DOHH2 (cell line): ENCODE measurements at regions not wholly inside any gene's neighbourhood (a gene's known extent, or its start where the extent isn't known, plus 50 kb on each side); places are given as distances from the start of the nearest gene placed in this dataset.

ENCODE experiments used
- H3F3A ChIP-seq: fragments of 200-600 bp; sonication (generic), shearing (Covaris generic); 2 replicates; pipeline ENCODE4 v1.6.0; 2016; ENCODE audit warnings: antibody characterized with exemption, mild to moderate bottlenecking; ENCODE audit not compliant: control insufficient read depth, insufficient read depth
- H3K27ac ChIP-seq: fragments of 200-600 bp; sonication (generic); 2 replicates; pipeline ENCODE4 v1.5.1; 2014; ENCODE audit warnings: low read depth, mild to moderate bottlenecking, low read length, moderate library complexity
- H3K27me3 ChIP-seq: fragments of 200-600 bp; sonication (generic); 2 replicates; pipeline ENCODE4 v1.6.1; 2014; ENCODE audit warnings: mild to moderate bottlenecking, low read length, mixed read lengths; ENCODE audit not compliant: control insufficient read depth
- H3K36me3 ChIP-seq: fragments of 200-600 bp; sonication (generic); 2 replicates; pipeline ENCODE4 v1.6.1; 2014; ENCODE audit warnings: mild to moderate bottlenecking, low read length, moderate library complexity, mixed read lengths; ENCODE audit not compliant: control insufficient read depth
- H3K4me1 ChIP-seq: fragments of 200-600 bp; sonication (generic); 2 replicates; pipeline ENCODE4 v1.6.1; 2014; ENCODE audit warnings: mild to moderate bottlenecking, low read length, mixed read lengths; ENCODE audit not compliant: control insufficient read depth
- H3K4me2 ChIP-seq: fragments of 200-600 bp; sonication (generic); 2 replicates; pipeline ENCODE4 v1.6.0; 2014; ENCODE audit warnings: mild to moderate bottlenecking, low read length, moderate library complexity
- H3K4me3 ChIP-seq: fragments of 200-600 bp; sonication (generic); 2 replicates; pipeline ENCODE4 v1.5.1; 2014; ENCODE audit warnings: mild to moderate bottlenecking, low read length, mixed read lengths
- H3K79me2 ChIP-seq: fragments of 200-600 bp; sonication (generic); 2 replicates; pipeline ENCODE4 v1.6.1; 2014; ENCODE audit warnings: mild to moderate bottlenecking, low read length, mixed read lengths; ENCODE audit not compliant: control insufficient read depth
- H3K9me2 ChIP-seq: fragments of 200-600 bp; sonication (generic); replicated peaks from 2 replicates; pipeline ENCODE4 v1.6.1; 2014; ENCODE audit warnings: mild to moderate bottlenecking, low read length, mixed read lengths; ENCODE audit not compliant: control insufficient read depth
- H3K9me3 ChIP-seq: fragments of 200-600 bp; sonication (generic); 2 replicates; pipeline ENCODE4 v1.6.1; 2014; ENCODE audit warnings: antibody characterized with exemption, low read length, mixed read lengths; ENCODE audit not compliant: control insufficient read depth, insufficient read depth
- H4K20me1 ChIP-seq: fragments of 200-600 bp; sonication (generic); 2 replicates; pipeline ENCODE4 v1.6.0; 2014; ENCODE audit warnings: low read depth, mild to moderate bottlenecking, antibody characterized with exemption, low read length, moderate library complexity; ENCODE audit not compliant: control insufficient read depth, insufficient read depth
- CTCF ChIP-seq: fragments of 200-600 bp; sonication (generic); IDR thresholded peaks from one replicate; pipeline ENCODE4 v1.5.1; 2014; ENCODE audit warnings: antibody characterized with exemption, mild to moderate bottlenecking, low read depth, low read length; ENCODE audit not compliant: poor library complexity, severe bottlenecking
- EZH2phosphoT487 ChIP-seq: fragments of 200-600 bp; sonication (generic); IDR thresholded peaks from 2 replicates; pipeline ENCODE4 v1.6.1; 2017; ENCODE audit warnings: borderline replicate concordance, mild to moderate bottlenecking, antibody characterized with exemption, low read length, moderate library complexity, mixed read lengths

DNA sequence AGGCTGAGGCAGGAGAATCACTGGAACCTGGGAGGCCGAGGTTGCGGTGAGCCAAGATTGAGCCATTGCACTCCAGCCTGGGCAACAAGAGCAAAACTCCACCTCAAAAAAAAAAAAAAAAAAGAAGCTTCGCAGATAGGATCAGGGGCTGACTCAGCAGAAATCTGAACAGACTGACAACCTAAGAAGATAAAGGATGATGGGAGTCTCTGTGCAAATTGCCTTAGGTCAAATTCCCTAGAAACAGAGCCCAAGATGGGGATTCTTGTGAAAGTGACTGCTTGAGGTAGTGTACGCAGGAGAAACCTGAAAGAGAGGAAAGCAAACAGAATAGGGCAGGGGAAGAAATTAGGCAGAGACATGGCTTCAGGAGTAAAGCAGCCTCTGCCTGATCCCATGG, 160.8 kb upstream of the LRIG1 start:
- H4K20me1 ChIP-seq: no peaks in the 10 kb centered on the region
- H3K4me2 ChIP-seq: no peak overlapping the region
- no peaks in the 10 kb centered on the region for H3K79me2 ChIP-seq
- no peaks in the 10 kb centered on the region for H3F3A ChIP-seq
- H3K36me3 ChIP-seq: no peaks in the 10 kb centered on the region
- H3K9me3 ChIP-seq: no peaks in the 10 kb centered on the region
- H3K27me3 ChIP-seq: peaks cover 2% of the 10 kb centered on the region; the same call in 1 of the 2 replicates
- no peak for TF ChIP-seq CTCF
- TF ChIP-seq EZH2phosphoT487: no peak
- no peaks in the 10 kb centered on the region for H3K4me1 ChIP-seq
- no peaks in the 10 kb centered on the region; the same call in 1 of the 2 replicates for H3K9me2 ChIP-seq
- H3K4me3 ChIP-seq: no peak overlapping the region
- H3K27ac ChIP-seq: no peak overlapping the region

DNA sequence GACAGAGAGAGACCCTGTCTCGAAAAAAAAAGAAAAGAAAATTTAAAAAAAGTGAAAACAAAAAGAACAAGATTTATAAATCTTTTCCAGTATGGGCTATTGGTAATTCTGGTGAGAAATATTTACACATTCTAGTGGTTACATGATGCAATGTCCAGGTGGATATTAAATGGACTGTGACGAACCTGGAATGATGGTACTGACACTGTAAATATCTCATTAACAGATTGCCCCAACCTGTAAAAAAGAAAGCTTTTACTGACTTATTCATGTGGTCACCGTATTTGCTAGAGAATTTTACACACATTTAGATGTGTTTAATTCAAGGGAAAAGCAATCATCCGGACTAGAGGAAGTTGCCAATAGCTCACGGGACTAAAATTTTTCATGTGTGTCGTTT, 162.1 kb upstream of the LRIG1 start:
- no peaks in the 10 kb centered on the region for H4K20me1 ChIP-seq
- no peaks in the 10 kb centered on the region for H3K4me1 ChIP-seq
- H3K4me2 ChIP-seq: no peak overlapping the region
- no peaks in the 10 kb centered on the region for H3F3A ChIP-seq
- H3K9me3 ChIP-seq: no peaks in the 10 kb centered on the region
- no peaks in the 10 kb centered on the region; the same call in 1 of the 2 replicates for H3K9me2 ChIP-seq
- TF ChIP-seq CTCF (no peak), EZH2phosphoT487 (no peak)
- no peak overlapping the region for H3K4me3 ChIP-seq
- no peaks in the 10 kb centered on the region for H3K36me3 ChIP-seq
- no peaks in the 10 kb centered on the region for H3K79me2 ChIP-seq
- H3K27me3 ChIP-seq: no peaks in the 10 kb centered on the region
- H3K27ac ChIP-seq: no peak overlapping the region

GRCh38 chr3:66665021-66665695, 164.3 kb upstream of the LRIG1 start:
- H3K9me2 ChIP-seq: no peaks in the 10 kb centered on the region; the same call in 1 of the 2 replicates
- H3K4me3 ChIP-seq: no peak overlapping the region
- no peaks in the 10 kb centered on the region for H3K4me1 ChIP-seq
- H3K27ac ChIP-seq: no peak overlapping the region
- no peak overlapping the region for H3K4me2 ChIP-seq
- H3K9me3 ChIP-seq: no peaks in the 10 kb centered on the region
- TF ChIP-seq CTCF (no peak), EZH2phosphoT487 (no peak)
- H3K79me2 ChIP-seq: no peaks in the 10 kb centered on the region
- H4K20me1 ChIP-seq: no peaks in the 10 kb centered on the region
- no peaks in the 10 kb centered on the region for H3K27me3 ChIP-seq
- no peaks in the 10 kb centered on the region for H3F3A ChIP-seq
- H3K36me3 ChIP-seq: no peaks in the 10 kb centered on the region
